ENCODE measurements at regions not wholly inside any gene's neighbourhood (a gene's known extent, or its start where the extent isn't known, plus 50 kb on each side); places are given as distances from the start of the nearest gene placed in this dataset.

GRCh38 chr2:235383272-235383843 is 110.5 kb upstream of the AGAP1 start:
- TF ChIP-seq CTCF (conservative IDR thresholded peaks at IDR 0.05 in 1 of 2, IDR thresholded peaks at IDR 0.05 in 1 of 2; ENCODE audit: extremely low read depth in 1 of 2, insufficient read depth in 1 of 2, low read depth in 1 of 2, low read length in 2 of 2) (no peak), EZH2 (IDR thresholded peaks at IDR 0.05; ENCODE audit: borderline replicate concordance, low read length) (no peak)
